GM21737 (cell line): ENCODE measurements at regions not wholly inside any gene's neighbourhood (a gene's known extent, or its start where the extent isn't known, plus 50 kb on each side); places are given as distances from the start of the nearest gene placed in this dataset.
A peak's percentile ranks its signal among the peaks of the same experiment; 100 is the strongest.

Experiments used
- ATAC-seq: cut with Tn5 transposase; IDR thresholded peaks from one replicate; pipeline ENCODE4 v1.9.1; 2021; ENCODE audit warnings: mild to moderate bottlenecking, moderate library complexity; ENCODE audit not compliant: unreplicated experiment

GRCh38 chr12:24724814-24725213 lies 224.1 kb downstream of the BCAT1 start:
- no peak for ATAC-seq

GRCh38 chr12:24723759-24724158 lies 225.1 kb downstream of the BCAT1 start:
- ATAC-seq, result no peak

GRCh38 chr12:24721191-24721590 lies 227.7 kb downstream of the BCAT1 start:
- ATAC-seq, result no peak

GRCh38 chr12:24719293-24719721 lies 229.6 kb downstream of the BCAT1 start:
- peak; percentile 76 for ATAC-seq

- ATAC-seq, result no peak
Measured at GRCh38 chr12:24718617-24719016, 230.3 kb downstream of the BCAT1 start.

- no peak for ATAC-seq
Measured at GRCh38 chr12:24714237-24714636, 234.7 kb downstream of the BCAT1 start.

- ATAC-seq, result no peak
Measured at GRCh38 chr12:24711056-24712008, 237.6 kb downstream of the BCAT1 start.

- ATAC-seq, result no peak
Measured at GRCh38 chr12:24709216-24709615, 239.7 kb downstream of the BCAT1 start.

GRCh38 chr12:24708718-24709117 lies 240.2 kb downstream of the BCAT1 start:
- ATAC-seq, result no peak

GRCh38 chr12:24708043-24708442 lies 240.9 kb downstream of the BCAT1 start:
- no peak for ATAC-seq

GRCh38 chr12:24707334-24707733 lies 241.6 kb downstream of the BCAT1 start:
- ATAC-seq, result no peak

GRCh38 chr12:24705741-24706358 lies 243.1 kb downstream of the BCAT1 start:
- peak; percentile 99 for ATAC-seq

GRCh38 chr12:24705216-24705615 lies 243.7 kb downstream of the BCAT1 start:
- no peak for ATAC-seq

- no peak for ATAC-seq
Measured at GRCh38 chr12:24701343-24701742, 247.6 kb downstream of the BCAT1 start.

GRCh38 chr12:24698972-24699371 lies 249.9 kb downstream of the BCAT1 start:
- no peak for ATAC-seq

- no peak for ATAC-seq
Measured at GRCh38 chr12:24697769-24698168, 251.1 kb downstream of the BCAT1 start.

GRCh38 chr12:24697295-24697694 lies 251.6 kb downstream of the BCAT1 start:
- ATAC-seq, result no peak

- no peak for ATAC-seq
Measured at GRCh38 chr12:24696800-24697199, 252.1 kb downstream of the BCAT1 start.

- no peak for ATAC-seq
Measured at GRCh38 chr12:24695657-24696329, 253.1 kb downstream of the BCAT1 start.

- ATAC-seq, result no peak
Measured at GRCh38 chr12:24695103-24695502, 253.8 kb downstream of the BCAT1 start.

GRCh38 chr12:24688601-24689000 lies 260.3 kb downstream of the BCAT1 start:
- ATAC-seq, result no peak

GRCh38 chr12:24681570-24681969 lies 267.3 kb downstream of the BCAT1 start:
- no peak for ATAC-seq
